ENCODE measurements at regions not wholly inside any gene's neighbourhood (a gene's known extent, or its start where the extent isn't known, plus 50 kb on each side); places are given as distances from the start of the nearest gene placed in this dataset.
A peak's percentile ranks its signal among the peaks of the same experiment; 100 is the strongest.

DNA sequence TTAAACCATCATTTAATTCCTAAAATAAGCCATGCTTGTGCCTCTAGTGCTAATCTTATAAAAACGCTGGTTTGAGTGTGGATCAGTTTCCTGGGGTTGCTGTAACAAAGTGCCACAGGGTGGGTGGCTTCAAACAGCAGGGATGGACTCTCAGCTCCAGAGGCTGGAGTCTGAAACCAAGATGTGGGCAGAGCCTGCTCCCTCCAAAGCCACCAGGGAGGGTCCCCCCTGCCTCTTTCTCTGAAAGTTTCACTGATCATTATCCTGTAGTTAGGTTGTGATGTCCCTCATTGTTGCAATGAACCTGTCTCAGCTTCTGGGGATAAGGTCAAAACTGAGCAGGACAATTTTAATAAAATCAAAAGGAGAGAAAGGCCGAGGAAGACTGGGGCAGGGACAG lies 251.9 kb upstream of the TCERG1L start:
- Histone ChIP-seq H3K4me3 (no peak overlapping the region), H3K27ac (no peak overlapping the region)
- DNase-seq (ENCODE audit: low spot score) = peak; percentile 26
- TF ChIP-seq, protein P1, sequence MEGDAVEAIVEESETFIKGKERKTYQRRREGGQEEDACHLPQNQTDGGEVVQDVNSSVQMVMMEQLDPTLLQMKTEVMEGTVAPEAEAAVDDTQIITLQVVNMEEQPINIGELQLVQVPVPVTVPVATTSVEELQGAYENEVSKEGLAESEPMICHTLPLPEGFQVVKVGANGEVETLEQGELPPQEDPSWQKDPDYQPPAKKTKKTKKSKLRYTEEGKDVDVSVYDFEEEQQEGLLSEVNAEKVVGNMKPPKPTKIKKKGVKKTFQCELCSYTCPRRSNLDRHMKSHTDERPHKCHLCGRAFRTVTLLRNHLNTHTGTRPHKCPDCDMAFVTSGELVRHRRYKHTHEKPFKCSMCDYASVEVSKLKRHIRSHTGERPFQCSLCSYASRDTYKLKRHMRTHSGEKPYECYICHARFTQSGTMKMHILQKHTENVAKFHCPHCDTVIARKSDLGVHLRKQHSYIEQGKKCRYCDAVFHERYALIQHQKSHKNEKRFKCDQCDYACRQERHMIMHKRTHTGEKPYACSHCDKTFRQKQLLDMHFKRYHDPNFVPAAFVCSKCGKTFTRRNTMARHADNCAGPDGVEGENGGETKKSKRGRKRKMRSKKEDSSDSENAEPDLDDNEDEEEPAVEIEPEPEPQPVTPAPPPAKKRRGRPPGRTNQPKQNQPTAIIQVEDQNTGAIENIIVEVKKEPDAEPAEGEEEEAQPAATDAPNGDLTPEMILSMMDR (IDR thresholded peaks at IDR 0.05) = no peak

DNA sequence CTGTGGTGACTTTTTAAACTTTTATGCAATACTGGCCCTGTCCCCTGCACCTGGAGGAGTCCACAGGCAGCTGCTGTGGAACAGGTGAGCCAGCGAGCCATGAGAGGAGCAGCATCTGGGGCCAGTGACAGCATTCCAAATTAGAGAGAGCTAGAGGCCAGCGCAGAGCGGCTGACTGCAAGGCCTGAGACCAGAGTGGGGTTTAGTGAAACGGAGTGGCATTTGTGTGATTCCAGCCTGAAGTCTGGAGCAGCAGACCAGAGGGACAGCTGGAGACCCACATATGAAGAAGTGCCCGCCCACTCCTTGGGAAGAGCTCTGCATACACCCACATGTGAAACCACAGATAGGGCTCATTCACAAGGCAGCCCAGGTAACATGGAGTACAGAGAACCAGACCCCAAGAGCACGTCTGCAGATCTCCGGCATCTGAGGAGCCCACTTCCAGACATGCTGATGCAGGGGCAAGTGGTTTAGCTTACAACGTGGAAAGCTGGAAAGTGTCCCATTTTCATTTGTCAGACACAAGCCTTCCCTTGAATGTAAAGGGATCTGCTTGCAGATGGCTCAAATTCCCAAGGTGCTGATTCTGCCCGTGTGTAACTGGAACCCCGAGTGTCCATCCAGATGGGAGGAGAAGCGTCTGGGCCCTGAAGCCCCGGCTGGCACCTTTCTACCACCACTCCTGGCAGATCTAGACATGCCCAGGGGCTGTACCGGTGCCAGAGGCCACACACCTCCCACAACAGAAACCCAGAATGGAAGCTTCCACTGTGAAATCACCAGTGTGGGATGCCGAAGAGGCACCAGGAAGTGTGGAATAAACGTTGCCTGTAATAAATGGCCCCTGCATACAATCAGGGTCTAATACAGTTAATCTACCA lies 256.0 kb upstream of the TCERG1L start:
- Histone ChIP-seq H3K4me3 (no peak overlapping the region), H3K27ac (no peak overlapping the region)
- DNase-seq (ENCODE audit: low spot score) = peak; percentile 33
- TF ChIP-seq, protein P1 (IDR thresholded peaks at IDR 0.05) = no peak

DNA sequence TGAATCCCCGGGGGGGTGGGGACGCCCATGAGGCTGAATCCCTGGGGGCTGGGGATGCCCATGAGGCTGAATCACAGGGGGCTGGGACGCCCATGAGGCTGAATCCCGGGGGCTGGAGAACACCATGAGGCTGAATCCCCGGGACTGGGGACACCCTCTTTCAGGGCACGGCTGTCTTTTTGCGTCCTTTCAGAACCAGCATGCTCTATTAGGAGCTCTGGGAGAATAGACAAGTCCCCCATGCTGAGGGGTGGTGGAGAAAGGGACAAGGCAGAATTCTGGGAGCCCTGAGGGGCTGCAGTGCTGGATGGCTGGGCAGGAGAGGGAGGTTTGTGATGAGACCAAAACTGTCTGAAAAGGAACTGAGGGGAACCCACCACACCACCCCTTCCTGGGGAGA lies 257.3 kb upstream of the TCERG1L start:
- H3K4me3 ChIP-seq = no peak overlapping the region
- H3K27ac ChIP-seq = no peak overlapping the region
- TF ChIP-seq, protein P1 (IDR thresholded peaks at IDR 0.05) = no peak
- DNase-seq (ENCODE audit: low spot score) = peak; percentile 36

DNA sequence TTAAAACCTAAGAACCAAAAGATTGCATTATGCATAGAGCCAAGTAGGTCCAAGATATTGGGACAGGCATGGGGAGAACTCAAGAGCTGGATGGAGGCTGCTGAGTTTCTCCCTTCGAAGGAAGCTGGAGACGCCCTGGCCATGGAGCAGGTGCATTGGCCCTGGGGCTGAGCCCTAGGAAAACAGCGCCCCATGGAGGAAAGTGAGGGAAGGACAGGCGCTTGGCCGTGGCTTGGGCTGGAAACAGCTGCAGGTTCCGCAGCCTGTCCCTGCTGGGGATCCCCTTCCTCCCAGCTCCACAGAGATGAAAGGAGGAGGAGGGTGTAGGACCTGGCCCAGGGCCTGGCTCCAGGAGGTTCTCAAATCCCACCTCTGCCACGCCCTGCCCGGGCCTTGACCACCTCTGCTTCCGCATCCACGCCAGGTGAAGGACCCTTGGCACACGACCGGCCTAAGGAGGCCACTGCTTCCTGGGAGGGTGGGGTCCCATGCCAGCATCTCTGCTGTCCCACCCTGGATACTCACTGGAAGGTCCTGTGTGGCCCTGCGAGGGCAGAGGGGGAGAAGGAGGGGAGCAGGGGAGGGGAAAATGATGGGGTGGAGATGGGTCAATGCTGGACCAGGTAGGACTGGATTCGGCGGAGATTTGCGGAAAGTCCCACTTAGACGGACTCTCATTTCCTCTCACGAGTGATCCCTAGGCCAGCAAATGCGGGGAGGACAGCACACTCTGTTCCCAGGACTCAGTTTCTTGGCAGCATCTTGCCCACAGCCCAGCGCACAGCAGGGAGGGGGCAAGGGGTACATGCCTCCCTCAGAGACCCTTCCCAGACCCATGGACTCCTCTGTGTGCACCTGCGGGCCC lies 258.6 kb upstream of the TCERG1L start:
- DNase-seq (ENCODE audit: low spot score) = peak; percentile 41
- TF ChIP-seq, protein P1 (IDR thresholded peaks at IDR 0.05) = no peak
- H3K27ac ChIP-seq = no peak overlapping the region
- no peak overlapping the region for H3K4me3 ChIP-seq

DNA sequence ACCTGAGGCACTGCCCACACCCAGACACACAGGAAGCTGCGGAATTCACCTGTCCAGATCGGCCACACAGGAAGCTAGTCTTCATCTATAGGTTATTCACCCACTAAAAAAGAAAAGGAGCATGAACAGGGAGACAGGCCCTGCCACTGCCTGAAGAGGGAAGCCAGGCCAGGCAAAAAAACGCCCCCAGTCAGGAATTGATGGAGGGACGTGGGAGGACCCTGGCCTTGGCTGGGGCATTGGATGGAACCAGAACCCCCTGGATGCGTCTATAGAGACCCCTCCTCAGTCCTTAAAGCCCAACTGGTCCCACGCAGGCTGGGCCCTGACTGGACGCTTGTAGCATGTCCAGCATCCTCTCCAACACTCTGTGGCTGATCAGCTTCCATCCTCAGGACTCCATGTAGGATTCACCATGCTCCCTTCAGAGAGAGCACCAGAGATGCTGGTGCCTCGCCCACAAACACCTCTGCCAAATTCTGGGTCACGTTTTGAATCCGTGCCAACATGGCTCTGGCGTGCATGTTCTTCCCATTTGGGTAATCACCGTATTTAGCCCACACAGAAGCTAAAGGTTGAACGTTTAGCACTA lies 259.3 kb upstream of the TCERG1L start:
- Histone ChIP-seq H3K4me3 (no peak overlapping the region), H3K27ac (no peak overlapping the region)
- TF ChIP-seq, protein P1 (IDR thresholded peaks at IDR 0.05) = no peak
- DNase-seq (ENCODE audit: low spot score) = peak; percentile 29

DNA sequence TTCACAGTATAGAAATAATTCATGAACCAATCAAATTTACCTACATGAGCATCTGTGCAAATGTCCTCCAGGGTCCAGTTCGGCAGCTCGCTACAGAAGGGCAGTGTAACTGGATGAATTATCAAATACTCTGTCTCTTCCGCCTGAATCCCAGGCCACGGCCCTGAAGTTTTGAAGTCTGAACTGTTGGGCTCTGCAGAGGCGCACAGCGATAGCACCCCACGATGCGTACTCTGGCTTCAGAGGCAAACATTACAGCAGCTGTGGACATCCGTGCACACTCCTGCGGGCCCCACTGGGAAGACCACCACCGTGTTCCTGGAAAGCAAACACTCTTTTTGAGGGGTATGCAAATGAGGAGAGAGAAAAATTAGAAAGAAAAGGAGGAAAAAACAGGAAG lies 259.8 kb upstream of the TCERG1L start:
- TF ChIP-seq, protein P1 (IDR thresholded peaks at IDR 0.05) = no peak
- DNase-seq (ENCODE audit: low spot score) = peak; percentile 16
- Histone ChIP-seq H3K4me3 (no peak overlapping the region), H3K27ac (no peak overlapping the region)
